T-cell (primary cell): ENCODE measurements at regions not wholly inside any gene's neighbourhood (a gene's known extent, or its start where the extent isn't known, plus 50 kb on each side); places are given as distances from the start of the nearest gene placed in this dataset.

Experiments used
- ATAC-seq, 4 experiments: fragments of 200-7000 bp in 3 of 4; fragments of 150-1000 bp in 1 of 4; cut with Tn5 transposase; replicated peaks in 1 of 4; 1 replicate in 3 of 4; 2 replicates in 1 of 4; pipeline ENCODE4 v1.10.0; 2021; ENCODE audit warnings: moderate library complexity in 3 of 4, mild to moderate bottlenecking in 2 of 4, moderate number of reproducible peaks in 1 of 4
- CTCF ChIA-PET, 2 donors: fragments of 300-600 bp; sonication (Branson Sonifier 250); formaldehyde crosslinking; loops; one replicate each; lab custom pipeline; 2022; ENCODE audit warnings: antibody characterized with exemption in 2 of 2; lab: Charles Lee
- POLR2A ChIA-PET, 2 donors: fragments of 300-600 bp; sonication (Branson Sonifier 250); formaldehyde crosslinking; loops; one replicate each; lab custom pipeline; 2022; ENCODE audit warnings: antibody characterized with exemption in 2 of 2; lab: Charles Lee
- DNase-seq, 35 experiments: peaks; one replicate each; pipeline versions ENCODE4 v3.0.0 to v3.0.0-alpha.2; 2013 to 2023
- H3K27ac ChIP-seq: one replicate; pipeline ENCODE4 v1.5.1; 2013; ENCODE audit warnings: low read length
- H3K27me3 ChIP-seq, 2 experiments: replicated peaks in 1 of 2; 1 replicate in 1 of 2; 2 replicates in 1 of 2; pipeline versions ENCODE4 v1.6.1 to v1.7.0; 2013; ENCODE audit warnings: low read length in 1 of 2, mixed read lengths in 1 of 2; ENCODE audit not compliant: control insufficient read depth in 2 of 2, insufficient read depth in 2 of 2; ENCODE audit errors: extremely low read depth in 1 of 2
- H3K36me3 ChIP-seq, 2 donors: 1 replicate in 1 of 2; 2 replicates in 1 of 2; pipeline versions ENCODE4 v1.6.1 to v1.7.0; 2013; ENCODE audit warnings: low read length in 1 of 2; ENCODE audit not compliant: control insufficient read depth in 2 of 2, insufficient read depth in 1 of 2; ENCODE audit errors: extremely low read depth in 1 of 2
- H3K4me1 ChIP-seq, 2 experiments: 1 replicate in 1 of 2; 2 replicates in 1 of 2; pipeline versions ENCODE4 v1.6.1 to v1.7.0; 2013; ENCODE audit warnings: low read length in 2 of 2, mixed read lengths in 1 of 2; ENCODE audit not compliant: insufficient read depth in 2 of 2, control insufficient read depth in 1 of 2; ENCODE audit errors: extremely low read depth in 1 of 2
- H3K4me3 ChIP-seq, 2 donors: 1 replicate in 1 of 2; 2 replicates in 1 of 2; pipeline versions ENCODE4 v1.5.1 to v1.7.0; 2013; ENCODE audit warnings: mild to moderate bottlenecking in 2 of 2, low read length in 1 of 2, moderate library complexity in 1 of 2; ENCODE audit not compliant: control insufficient read depth in 1 of 2; ENCODE audit errors: extremely low read depth in 1 of 2
- H3K9me3 ChIP-seq: 2 replicates; pipeline ENCODE4 v1.7.0; 2013
- H3K27ac Mint-ChIP-seq, 2 donors: one replicate each; pipeline ENCODE4 v1.8.0; 2020 to 2021; ENCODE audit warnings: mild to moderate bottlenecking in 2 of 2, mixed read lengths in 2 of 2
- H3K27me3 Mint-ChIP-seq, 2 donors: one replicate each; pipeline ENCODE4 v1.8.0; 2021 to 2022; ENCODE audit warnings: mixed read lengths in 2 of 2
- H3K36me3 Mint-ChIP-seq: one replicate; pipeline ENCODE4 v1.8.0; 2021; ENCODE audit warnings: mixed read lengths
- H3K4me1 Mint-ChIP-seq, 3 donors: one replicate each; pipeline ENCODE4 v1.8.0; 2020 to 2022; ENCODE audit warnings: mixed read lengths in 3 of 3, mild to moderate bottlenecking in 1 of 3
- H3K4me3 Mint-ChIP-seq, 3 donors: one replicate each; pipeline ENCODE4 v1.8.0; 2020 to 2022; ENCODE audit warnings: mild to moderate bottlenecking in 3 of 3, mixed read lengths in 3 of 3, moderate library complexity in 3 of 3
- H3K9me3 Mint-ChIP-seq, 3 donors: one replicate each; pipeline ENCODE4 v1.8.0; 2020 to 2022; ENCODE audit warnings: mixed read lengths in 3 of 3
- WGBS: methylation state at CpG from one replicate; pipeline ENCODE4 v1.1.5; 2013; ENCODE audit warnings: missing lambda C conversion rate; ENCODE audit not compliant: insufficient coverage; 5-methylcytosine and 5-hydroxymethylcytosine counted together

DNA sequence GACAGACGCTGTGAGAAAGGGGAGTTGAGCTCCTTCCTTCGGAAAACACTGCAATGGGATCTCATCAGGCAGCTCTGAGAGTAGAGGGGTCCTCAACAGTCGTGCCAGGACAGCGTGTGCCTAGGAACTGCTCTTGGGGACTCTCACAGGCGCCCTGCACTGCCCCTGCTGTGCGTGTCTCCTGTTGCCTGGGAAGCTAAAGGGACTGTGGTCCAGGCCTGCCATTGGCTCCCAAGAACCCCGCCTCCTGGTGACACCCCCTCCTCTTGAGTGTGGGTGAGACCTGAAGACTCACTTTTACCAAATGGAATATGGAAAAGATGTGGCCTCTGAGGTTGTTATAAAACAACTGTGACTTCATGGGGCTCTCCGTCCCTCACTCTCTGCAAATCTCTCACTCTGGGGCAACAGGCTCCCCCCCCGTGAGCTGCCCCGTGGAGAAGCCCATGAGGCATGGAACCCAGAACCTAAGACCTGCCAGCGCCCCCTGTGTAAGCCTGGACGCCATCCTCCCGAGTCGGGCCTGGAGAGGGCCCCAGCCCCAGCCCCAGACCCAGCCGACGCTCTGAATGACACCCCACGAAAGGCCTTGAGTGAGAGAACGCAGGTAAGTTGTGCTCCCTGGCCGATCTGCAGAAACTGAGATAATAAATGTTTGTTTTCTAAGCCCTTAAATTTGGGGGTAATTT, 302.7 kb downstream of the FGF9 start:
- no peaks in the 10 kb centered on the region for H3K4me1 Mint-ChIP-seq
- Histone ChIP-seq H3K36me3 (no peaks in the 10 kb centered on the region), H3K27me3 (peaks cover 0 to 6% of the 10 kb centered on the region in 2 experiments), H3K4me3 (no peak overlapping the region), H3K27ac (no peak overlapping the region), H3K9me3 (no peaks in the 10 kb centered on the region), H3K4me1 (no peaks in the 10 kb centered on the region)
- no peaks in the 10 kb centered on the region for H3K27me3 Mint-ChIP-seq
- POLR2A ChIA-PET: no interaction called here
- CTCF ChIA-PET: no interaction called here
- DNase-seq (no peak), ATAC-seq (no peak)
- H3K27ac Mint-ChIP-seq: no peak overlapping the region
- no peak overlapping the region for H3K4me3 Mint-ChIP-seq
- no peaks in the 10 kb centered on the region for H3K9me3 Mint-ChIP-seq
- 76% methylated on average over 17 of the region's 19 CpGs for WGBS
- H3K36me3 Mint-ChIP-seq: no peaks in the 10 kb centered on the region

DNA sequence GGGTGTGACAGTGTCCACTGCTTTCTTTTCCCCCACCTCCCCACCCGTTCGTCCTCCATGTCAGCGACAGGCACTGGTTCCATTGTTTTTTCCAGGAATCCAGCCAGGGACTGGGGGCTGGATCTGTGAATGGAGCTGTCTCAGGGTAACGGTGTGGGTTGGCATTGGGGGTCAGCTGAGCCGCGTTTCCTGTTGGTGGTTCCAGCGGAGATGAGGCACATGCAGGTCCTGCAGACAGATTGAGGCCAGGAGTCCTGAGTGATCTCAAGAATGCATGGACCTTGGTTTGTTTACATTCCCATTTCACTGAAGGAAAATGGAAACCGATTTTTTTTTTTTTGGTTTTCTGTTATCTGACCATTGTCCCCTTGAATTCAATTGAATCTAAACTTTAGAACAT, 303.9 kb downstream of the FGF9 start:
- ChIA-PET CTCF (no interaction called here), POLR2A (no interaction called here)
- Histone ChIP-seq H3K27ac (no peak overlapping the region), H3K36me3 (no peaks in the 10 kb centered on the region), H3K4me3 (no peak overlapping the region), H3K4me1 (no peaks in the 10 kb centered on the region), H3K27me3 (peaks cover 0 to 3% of the 10 kb centered on the region in 2 experiments), H3K9me3 (no peaks in the 10 kb centered on the region)
- H3K4me3 Mint-ChIP-seq: no peak overlapping the region
- ATAC-seq (no peak), DNase-seq (no peak)
- WGBS: 76% methylated on average over 5 of the region's 8 CpGs
- no peaks in the 10 kb centered on the region for H3K9me3 Mint-ChIP-seq
- H3K27me3 Mint-ChIP-seq: no peaks in the 10 kb centered on the region
- H3K4me1 Mint-ChIP-seq: no peaks in the 10 kb centered on the region
- H3K27ac Mint-ChIP-seq: no peak overlapping the region
- no peaks in the 10 kb centered on the region for H3K36me3 Mint-ChIP-seq

DNA sequence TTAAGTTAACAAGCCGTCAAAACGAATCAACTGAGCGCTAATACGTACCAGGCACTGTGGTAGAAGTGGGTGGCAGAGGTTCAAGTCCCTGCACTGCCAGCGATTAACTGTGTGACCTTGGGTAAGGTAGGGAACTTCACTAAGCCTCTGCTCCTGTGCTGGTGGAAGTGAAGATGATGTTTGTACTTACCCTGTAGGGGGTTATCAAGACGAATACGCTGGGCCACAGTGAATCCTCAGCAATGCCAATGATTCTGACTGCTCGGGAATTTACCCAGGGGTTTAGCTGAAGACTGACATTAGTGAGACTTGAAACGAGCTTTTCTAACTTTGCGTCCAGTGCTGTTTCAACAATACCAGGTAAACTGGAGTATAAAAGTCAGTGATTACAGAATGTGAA, 305.3 kb downstream of the FGF9 start:
- no peaks in the 10 kb centered on the region for H3K9me3 ChIP-seq
- H3K4me1 Mint-ChIP-seq: no peaks in the 10 kb centered on the region
- POLR2A ChIA-PET: no interaction called here
- no peaks in the 10 kb centered on the region for H3K9me3 Mint-ChIP-seq
- no peak for ATAC-seq
- CTCF ChIA-PET: no interaction called here
- WGBS: 83% methylated on average over 7 of the region's 10 CpGs
- no peak for DNase-seq
- H3K4me3 Mint-ChIP-seq: no peak overlapping the region
- no peaks in the 10 kb centered on the region for H3K36me3 ChIP-seq
- H3K27me3 Mint-ChIP-seq: no peaks in the 10 kb centered on the region
- H3K4me1 ChIP-seq: no peaks in the 10 kb centered on the region
- peaks cover 0 to 3% of the 10 kb centered on the region in 2 experiments for H3K27me3 ChIP-seq
- no peak overlapping the region for H3K27ac Mint-ChIP-seq
- no peaks in the 10 kb centered on the region for H3K36me3 Mint-ChIP-seq
- H3K27ac ChIP-seq: no peak overlapping the region
- no peak overlapping the region for H3K4me3 ChIP-seq

DNA sequence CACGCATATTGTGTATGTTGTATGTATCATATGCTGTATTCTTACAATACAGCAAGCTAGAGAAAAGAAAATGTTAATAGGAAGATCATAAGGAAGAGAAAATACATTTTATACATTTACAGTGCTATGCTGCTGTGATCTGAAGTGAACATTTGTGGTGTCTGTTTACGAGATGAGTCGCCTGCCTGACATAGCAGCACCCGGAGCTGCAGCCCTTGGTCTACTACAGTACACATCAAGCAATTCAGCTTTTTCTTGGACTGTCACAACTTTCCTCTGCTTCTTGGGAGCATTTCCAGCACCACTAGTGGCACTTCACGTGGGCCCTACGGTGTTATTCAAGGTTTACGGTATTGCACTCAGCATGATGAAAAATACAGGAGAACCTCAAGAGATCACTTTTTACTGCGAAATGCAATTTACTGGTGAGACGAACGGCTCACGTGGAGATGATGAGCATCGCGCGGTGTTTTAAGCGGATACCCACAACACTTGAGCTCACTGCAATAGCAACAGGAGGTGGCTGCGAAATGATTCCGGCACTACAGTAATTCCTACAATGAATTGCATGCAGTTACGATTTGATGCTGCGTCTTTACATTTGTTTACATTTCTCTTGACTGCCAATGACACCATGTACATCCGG, 308.4 kb downstream of the FGF9 start:
- Mint-ChIP-seq H3K4me3 (no peak overlapping the region), H3K9me3 (no peaks in the 10 kb centered on the region), H3K36me3 (no peaks in the 10 kb centered on the region), H3K27ac (no peak overlapping the region), H3K27me3 (no peaks in the 10 kb centered on the region), H3K4me1 (no peaks in the 10 kb centered on the region)
- Histone ChIP-seq H3K4me1 (no peaks in the 10 kb centered on the region), H3K36me3 (no peaks in the 10 kb centered on the region), H3K27me3 (no peaks in the 10 kb centered on the region), H3K27ac (no peak overlapping the region), H3K9me3 (no peaks in the 10 kb centered on the region), H3K4me3 (no peak overlapping the region)
- WGBS: 93% methylated on average over 15 of the region's 20 CpGs
- no peak for DNase-seq
- CTCF ChIA-PET: no interaction called here
- POLR2A ChIA-PET: no interaction called here
- ATAC-seq: no peak

DNA sequence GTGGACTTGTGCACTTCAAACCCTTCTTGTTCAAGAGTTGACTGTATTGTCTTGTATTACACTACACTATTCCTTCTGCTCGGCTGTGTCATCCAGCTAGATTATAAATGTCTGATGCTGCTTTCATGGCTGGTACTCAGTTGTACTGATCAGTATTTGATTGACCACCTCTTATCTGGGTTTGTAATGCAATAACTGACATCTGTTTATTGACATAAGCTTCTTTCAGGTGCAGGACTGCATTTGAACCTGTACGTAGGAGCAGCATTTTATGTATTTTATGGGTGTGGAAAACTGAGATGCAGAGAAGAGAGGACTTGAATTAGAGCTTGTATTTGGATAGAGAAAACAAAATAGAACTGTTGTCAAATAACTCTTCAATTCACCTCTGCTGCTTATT, 309.2 kb downstream of the FGF9 start:
- H3K36me3 ChIP-seq: no peaks in the 10 kb centered on the region
- no peak overlapping the region for H3K4me3 Mint-ChIP-seq
- no peaks in the 10 kb centered on the region for H3K36me3 Mint-ChIP-seq
- DNase-seq (no peak), ATAC-seq (no peak)
- H3K27ac Mint-ChIP-seq: no peak overlapping the region
- no peaks in the 10 kb centered on the region for H3K27me3 ChIP-seq
- H3K4me3 ChIP-seq: no peak overlapping the region
- H3K9me3 ChIP-seq: no peaks in the 10 kb centered on the region
- no peaks in the 10 kb centered on the region for H3K4me1 Mint-ChIP-seq
- CTCF ChIA-PET: no interaction called here
- H3K27me3 Mint-ChIP-seq: no peaks in the 10 kb centered on the region
- H3K27ac ChIP-seq: no peak overlapping the region
- no peaks in the 10 kb centered on the region for H3K9me3 Mint-ChIP-seq
- no peaks in the 10 kb centered on the region for H3K4me1 ChIP-seq
- no CpG with 5 or more reads among the region's 2 CpGs for WGBS
- POLR2A ChIA-PET: no interaction called here

DNA sequence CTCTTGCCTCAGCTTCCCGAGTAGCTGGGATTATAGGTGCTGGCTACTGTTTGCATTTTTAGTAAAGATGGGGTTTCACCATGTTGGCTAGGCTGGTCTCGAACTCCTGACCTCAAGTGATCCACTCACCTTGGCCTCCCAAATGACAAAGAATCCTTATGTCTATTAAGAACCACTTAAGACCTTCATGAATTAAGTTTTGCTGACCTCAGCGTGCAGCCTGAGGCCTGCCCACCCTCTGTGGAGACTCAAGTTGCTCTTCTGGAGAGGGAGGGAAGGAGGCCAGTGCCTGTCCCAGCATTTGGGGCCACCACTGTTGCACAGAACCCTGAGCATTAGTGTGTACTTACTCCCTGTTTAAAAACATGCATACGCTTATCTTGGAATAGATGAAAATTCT, 313.3 kb downstream of the FGF9 start:
- H3K9me3 ChIP-seq: no peaks in the 10 kb centered on the region
- H3K9me3 Mint-ChIP-seq: no peaks in the 10 kb centered on the region
- DNase-seq (no peak), ATAC-seq (no peak)
- no peaks in the 10 kb centered on the region for H3K4me1 Mint-ChIP-seq
- no peak overlapping the region for H3K27ac Mint-ChIP-seq
- H3K27me3 Mint-ChIP-seq: no peaks in the 10 kb centered on the region
- ChIA-PET CTCF (no interaction called here), POLR2A (no interaction called here)
- H3K36me3 ChIP-seq: no peaks in the 10 kb centered on the region
- WGBS: 60% methylated on average over 1 of the region's 4 CpGs
- H3K27me3 ChIP-seq: peaks cover 0 to 6% of the 10 kb centered on the region in 2 experiments
- H3K4me1 ChIP-seq: no peaks in the 10 kb centered on the region
- no peak overlapping the region for H3K4me3 Mint-ChIP-seq
- no peak overlapping the region for H3K27ac ChIP-seq
- H3K4me3 ChIP-seq: no peak overlapping the region
- no peaks in the 10 kb centered on the region for H3K36me3 Mint-ChIP-seq
